Nucleus accumbens (tissue), 56 donors: ENCODE measurements at regions not wholly inside any gene's neighbourhood (a gene's known extent, or its start where the extent isn't known, plus 50 kb on each side); places are given as distances from the start of the nearest gene placed in this dataset.

Experiments
- DNase-seq, 56 donors: peaks; one replicate each; lab custom pipeline; 2025; lab: John Stamatoyannopoulos, UW

DNA sequence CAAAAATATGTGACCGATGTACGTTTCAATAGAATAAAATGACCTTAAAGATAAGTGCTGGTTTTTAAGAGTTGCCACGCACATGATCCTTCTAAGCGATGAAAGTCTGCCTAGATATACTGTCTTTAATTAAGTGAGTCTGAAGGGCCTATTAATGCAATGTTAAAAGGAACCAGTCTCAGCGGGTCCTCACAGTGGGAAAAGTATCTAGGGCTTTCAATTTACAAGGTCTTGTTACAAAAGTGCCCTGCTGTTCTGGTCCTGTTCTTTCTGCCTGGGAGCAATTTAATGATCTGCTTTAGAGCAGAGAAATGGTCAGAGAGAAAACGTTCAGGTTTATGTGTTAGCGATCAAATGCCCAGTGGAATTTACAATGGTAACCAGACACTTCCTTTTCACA lies 864.0 kb downstream of the KCNJ2 start:
- DNase-seq, result no peak

DNA sequence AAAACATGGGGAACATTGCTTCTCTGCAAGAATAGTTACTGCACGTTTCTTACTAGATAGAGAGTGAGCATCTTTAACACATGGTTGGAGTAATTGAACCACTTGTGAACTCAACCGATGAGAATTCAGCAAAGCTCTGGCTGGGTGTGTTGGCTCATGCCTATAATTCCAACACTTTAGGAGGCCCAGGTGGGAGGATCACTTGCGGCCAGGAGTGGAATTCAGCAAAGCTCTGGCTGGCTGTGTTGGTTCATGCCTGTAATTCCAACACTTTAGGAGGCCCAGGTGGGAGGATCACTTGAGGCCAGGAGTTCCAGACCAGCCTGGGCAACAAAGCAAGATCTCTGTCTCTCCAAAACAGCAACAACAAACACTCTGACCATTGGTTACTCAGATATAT lies 865.9 kb downstream of the KCNJ2 start:
- no peak for DNase-seq

DNA sequence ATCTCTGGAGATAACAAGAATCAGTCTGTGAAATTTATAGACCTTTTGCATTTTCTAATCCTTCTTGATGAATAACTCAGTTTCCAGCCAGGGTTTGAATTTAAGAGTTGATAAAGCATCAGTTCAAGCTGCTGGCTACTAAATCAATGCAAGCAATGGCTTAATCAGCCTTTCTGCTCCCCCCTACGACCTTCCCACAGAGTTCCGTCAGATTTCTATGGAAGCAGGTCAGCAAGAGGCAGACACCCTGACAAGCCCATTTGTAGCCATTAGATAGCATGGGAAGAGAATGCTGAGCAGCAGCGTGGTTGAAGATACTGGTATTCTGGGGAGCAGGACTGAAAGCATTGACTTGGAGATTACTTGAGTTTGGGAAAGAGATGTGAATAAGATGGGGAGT lies 868.1 kb downstream of the KCNJ2 start:
- no peak for DNase-seq

DNA sequence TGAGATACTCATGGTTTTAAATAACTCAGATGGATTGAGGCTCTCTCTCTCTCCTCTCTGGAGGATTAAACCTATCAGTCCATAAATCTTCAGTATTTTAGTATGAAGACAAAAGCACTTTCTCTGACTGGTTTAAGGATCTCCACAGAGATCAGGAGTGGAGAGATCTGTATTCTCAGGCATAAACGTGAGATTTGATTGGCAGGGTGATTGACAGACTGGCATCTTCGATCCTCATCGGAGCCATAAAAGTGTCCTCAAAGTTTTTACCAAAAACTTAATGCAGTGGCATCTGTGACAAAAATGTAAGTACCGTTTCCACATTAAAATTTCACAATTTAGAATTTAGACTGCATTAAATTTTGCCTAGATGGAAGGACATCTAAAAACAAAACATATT lies 870.1 kb downstream of the KCNJ2 start:
- no peak for DNase-seq

DNA sequence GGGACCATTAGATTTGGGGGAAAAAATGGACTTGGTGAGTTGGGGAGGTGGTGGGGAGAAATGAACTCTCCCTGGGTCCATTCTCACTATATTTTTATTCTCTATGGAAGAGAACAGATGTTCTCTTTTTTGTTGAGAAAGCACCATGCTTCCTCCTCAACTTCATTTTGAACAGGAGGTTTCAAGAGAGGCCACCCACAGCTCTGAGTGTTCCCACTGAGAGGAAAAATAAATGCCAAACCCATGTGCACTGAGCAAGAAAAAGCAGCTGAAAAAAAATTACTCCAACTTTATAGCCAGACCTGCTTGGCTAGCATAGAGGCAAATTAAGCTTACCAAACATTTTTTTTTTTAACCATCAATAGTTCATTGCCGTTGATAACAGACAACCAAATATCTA lies 883.6 kb downstream of the KCNJ2 start:
- DNase-seq, result peak in 2 of 56 donors; percentile 3 to 4

- DNase-seq, result no peak
Observed at GRCh38 chr17:71055128-71055527, 885.8 kb downstream of the KCNJ2 start.

DNA sequence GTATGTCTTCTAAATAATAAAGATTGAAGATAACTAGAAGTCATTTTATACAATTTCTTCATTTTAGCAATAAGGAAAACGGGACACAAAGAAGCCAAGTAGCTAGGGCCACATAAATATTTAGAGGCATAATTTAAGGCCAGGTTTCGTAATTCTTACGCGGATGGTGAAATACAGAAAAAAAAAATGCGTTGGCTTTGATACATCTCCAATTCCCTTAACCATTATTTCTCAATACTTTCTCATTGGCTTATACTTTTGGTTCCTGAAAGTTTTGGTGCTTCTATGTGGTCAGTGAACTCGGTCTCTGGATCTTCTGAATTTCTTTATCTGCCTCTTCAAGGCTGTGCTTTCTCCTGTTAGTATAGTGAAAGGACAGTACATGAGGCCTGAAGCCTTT lies 888.1 kb downstream of the KCNJ2 start:
- DNase-seq, result no peak

- no peak for DNase-seq
Observed at GRCh38 chr17:71057938-71058337, 888.6 kb downstream of the KCNJ2 start.

DNA sequence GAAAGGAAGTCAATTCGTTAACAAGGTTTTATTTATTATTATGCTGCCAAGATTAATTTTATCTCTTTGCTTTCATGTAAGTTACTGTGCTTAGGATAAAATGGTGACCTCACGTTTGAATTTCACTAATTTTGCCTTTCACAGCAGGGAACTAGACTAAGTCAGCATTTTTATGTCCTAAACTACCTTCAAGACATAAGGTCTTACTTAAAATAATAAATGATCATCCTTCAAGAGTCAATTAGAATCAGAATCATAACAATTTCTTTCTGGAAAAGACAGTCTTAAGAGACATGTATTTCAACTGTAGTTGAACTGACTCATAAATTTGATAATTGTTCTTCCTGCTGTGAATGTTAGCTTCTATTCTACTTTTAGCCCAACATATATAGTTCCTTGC lies 893.8 kb downstream of the KCNJ2 start:
- no peak for DNase-seq

- no peak for DNase-seq
Observed at GRCh38 chr17:71063559-71063958, 894.2 kb downstream of the KCNJ2 start.

DNA sequence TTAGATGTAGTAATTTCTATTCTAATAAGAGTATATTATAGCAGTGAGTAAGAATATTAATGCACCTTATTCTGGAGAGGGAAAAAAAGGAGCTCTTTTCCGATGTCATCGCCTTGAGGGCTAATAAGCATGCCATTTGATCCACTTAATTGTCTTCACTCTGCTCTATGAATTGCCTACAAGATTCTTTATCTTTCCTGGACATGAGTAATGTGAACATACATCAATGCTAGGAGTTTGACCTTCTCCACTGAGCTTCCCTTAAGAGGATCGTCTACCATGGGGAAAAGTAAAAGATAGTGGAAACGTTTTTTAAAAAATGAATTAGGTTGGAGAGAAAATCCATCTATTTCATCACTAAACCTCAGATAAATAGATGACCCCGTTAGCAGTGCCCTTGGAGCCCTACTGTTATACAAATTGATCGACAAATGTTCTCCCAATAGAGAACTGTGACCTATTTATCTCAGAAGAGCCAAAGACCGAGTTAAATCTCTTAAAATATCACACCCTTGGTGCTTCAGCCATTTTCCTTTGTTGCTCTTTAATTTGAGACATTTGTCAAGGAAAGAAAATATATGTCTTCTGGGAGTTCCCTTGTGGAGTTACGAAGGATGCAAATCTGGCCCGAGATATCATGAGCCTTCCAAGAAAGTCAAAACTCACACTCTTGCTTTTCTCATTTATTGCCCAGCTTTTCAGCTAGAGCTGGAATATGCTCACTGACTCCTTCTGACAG lies 898.5 kb downstream of the KCNJ2 start:
- no peak for DNase-seq

- no peak for DNase-seq
Observed at GRCh38 chr17:71068408-71068750, 899.0 kb downstream of the KCNJ2 start.

GRCh38 chr17:71071041-71071440 lies 901.7 kb downstream of the KCNJ2 start:
- DNase-seq, result no peak

GRCh38 chr17:71071837-71072236 lies 902.5 kb downstream of the KCNJ2 start:
- no peak for DNase-seq

DNA sequence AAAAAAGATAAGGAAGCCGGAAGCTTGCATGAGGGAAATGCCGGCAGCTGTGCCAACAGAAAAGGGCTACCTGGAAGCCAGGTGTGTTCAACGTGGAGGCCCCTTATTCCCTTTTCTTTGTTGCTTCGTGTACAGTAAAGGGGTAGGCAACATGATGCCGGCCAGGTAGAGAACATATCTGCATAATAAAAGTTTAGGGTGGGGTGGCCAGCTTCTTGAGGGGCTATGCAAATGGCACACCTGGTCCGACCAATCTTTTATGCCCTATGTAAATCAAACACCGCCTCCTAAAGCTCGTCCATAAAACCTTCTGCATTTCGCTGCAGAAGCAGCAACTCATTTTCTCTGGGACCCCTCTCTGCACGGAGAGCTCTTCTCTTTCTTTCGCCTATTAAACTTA lies 911.6 kb downstream of the KCNJ2 start:
- no peak for DNase-seq

GRCh38 chr17:71081666-71082065 lies 912.3 kb downstream of the KCNJ2 start:
- no peak for DNase-seq

DNA sequence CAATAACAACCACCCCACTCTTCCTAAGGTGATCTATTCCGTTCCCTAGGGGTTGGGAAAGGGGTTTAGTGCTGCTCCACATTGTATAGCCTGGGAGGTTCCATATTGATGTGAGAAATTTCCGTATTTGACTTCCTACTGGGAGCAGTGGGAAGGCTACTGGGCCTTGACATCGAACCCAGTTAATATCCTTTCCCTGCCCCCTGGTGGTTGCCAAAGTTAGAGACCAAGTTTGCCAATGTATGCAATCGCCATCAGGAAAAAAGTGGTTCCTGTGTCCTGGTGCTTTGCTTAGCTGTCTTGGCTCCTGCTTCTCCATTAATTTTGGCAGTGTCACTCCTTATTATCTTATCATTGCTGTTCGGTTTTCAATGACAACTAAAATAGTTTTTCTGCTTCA lies 914.9 kb downstream of the KCNJ2 start:
- peak in 3 of 56 donors; percentile 0 to 22 (median 3) for DNase-seq

DNA sequence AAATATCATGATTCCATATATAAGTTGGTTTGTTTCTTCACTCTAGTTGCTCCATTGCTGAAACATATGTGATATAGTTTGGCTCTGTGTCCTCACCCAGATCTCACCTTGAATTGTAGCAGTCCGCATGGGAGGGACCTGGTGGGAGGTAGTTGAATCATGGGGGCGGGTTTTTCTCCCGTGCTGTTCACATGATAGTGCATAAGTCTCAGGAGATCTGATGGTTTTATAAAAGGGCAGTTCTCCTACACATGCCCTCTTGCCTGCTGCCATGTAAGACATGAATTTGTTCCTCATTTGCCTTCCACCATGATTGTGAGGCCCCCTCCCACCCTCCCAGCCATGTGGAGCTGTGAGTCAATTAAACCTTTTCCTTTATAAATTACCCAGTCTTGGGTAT lies 915.5 kb downstream of the KCNJ2 start:
- DNase-seq, result no peak

- peak in 4 of 56 donors; percentile 0 to 8 (median 2) for DNase-seq
Observed at GRCh38 chr17:71085238-71086033, 916.1 kb downstream of the KCNJ2 start.

GRCh38 chr17:71089431-71089830 lies 920.1 kb downstream of the KCNJ2 start:
- DNase-seq, result no peak

DNA sequence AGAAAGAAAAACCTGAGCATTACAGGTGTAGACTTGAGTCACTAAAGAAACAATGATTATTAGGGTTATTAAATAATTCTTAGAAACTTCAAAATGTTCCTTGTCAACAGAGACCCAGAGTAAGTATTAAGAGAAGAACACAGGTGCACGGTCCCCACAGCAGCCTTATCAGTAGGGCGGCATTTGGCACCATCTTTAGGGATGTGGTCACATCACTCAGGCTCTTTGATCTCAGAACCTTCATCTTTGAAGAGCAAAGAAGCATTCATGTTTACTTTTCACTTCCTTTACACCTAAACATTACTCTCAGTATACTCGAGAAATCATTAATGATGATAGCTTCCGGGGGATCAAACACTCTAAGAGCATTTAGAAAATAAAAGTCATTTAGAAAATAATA lies 928.7 kb downstream of the KCNJ2 start:
- no peak for DNase-seq

DNA sequence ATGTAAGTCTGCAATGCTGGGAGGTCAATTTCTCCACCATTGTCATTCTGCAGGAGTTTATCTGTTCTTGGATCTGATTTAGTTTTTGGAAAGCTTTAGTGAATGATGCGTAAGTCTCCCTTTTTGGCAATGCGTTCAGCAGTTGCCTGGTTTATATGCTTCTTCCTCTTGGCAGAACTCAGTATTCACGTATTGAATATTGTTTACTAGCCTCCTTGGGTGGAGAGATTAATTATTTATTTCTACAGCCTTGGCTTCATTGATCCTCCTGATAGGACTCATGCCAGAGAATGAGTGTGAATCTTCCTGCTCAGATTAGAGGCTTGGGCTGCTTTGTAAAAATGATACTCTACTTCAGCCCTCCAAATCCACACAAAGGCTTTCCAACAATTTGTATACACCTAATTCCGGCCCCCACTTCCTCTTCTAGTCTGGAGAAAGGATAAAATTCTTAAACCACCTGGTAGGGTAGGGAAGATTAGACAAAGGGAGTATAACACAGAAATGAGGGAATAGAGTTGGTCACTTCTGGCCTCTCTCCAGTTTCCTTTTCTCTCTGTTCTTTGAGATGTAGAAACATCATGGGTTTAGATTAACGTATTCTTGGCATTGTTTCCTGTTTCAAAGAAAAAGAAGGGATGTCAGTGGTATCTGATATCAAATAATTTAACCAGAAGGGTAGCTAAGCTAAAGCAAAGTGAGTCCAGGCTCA lies 929.8 kb downstream of the KCNJ2 start:
- no peak for DNase-seq
